Smooth muscle cell (in vitro differentiated cells): ENCODE measurements at regions not wholly inside any gene's neighbourhood (a gene's known extent, or its start where the extent isn't known, plus 50 kb on each side); places are given as distances from the start of the nearest gene placed in this dataset.

Source experiments
- DNase-seq: peaks from one replicate; lab custom pipeline; 2025; ENCODE audit not compliant: unreplicated experiment; lab: John Stamatoyannopoulos, UW
- H2AFZ ChIP-seq: fragments of 200-600 bp; sonication (generic); 2 replicates; pipeline ENCODE4 v1.6.0; 2016; ENCODE audit warnings: antibody characterized with exemption, low read depth, mild to moderate bottlenecking
- H3F3A ChIP-seq: fragments of 200-600 bp; sonication (generic); 2 replicates; pipeline ENCODE4 v1.6.0; 2017; ENCODE audit warnings: antibody characterized with exemption, low read depth
- H3K27ac ChIP-seq: fragments of 200-600 bp; sonication (generic); 2 replicates; pipeline ENCODE4 v1.5.1; 2016; ENCODE audit warnings: low read depth, mild to moderate bottlenecking
- H3K27me3 ChIP-seq: fragments of 200-600 bp; sonication (generic); 2 replicates; pipeline ENCODE4 v1.6.1; 2016; ENCODE audit warnings: low read depth, mild to moderate bottlenecking
- H3K36me3 ChIP-seq: fragments of 200-600 bp; sonication (generic); 2 replicates; pipeline ENCODE4 v1.5.1; 2016; ENCODE audit warnings: low read depth
- H3K4me1 ChIP-seq: fragments of 200-600 bp; sonication (generic); 2 replicates; pipeline ENCODE4 v1.5.1; 2016; ENCODE audit warnings: low read depth
- H3K4me2 ChIP-seq: fragments of 200-600 bp; sonication (generic); 2 replicates; pipeline ENCODE4 v1.6.0; 2016; ENCODE audit warnings: mild to moderate bottlenecking
- H3K4me3 ChIP-seq: fragments of 200-600 bp; sonication (generic); 2 replicates; pipeline ENCODE4 v1.5.1; 2016; ENCODE audit warnings: mild to moderate bottlenecking
- H3K79me2 ChIP-seq: fragments of 200-600 bp; sonication (generic); 2 replicates; pipeline ENCODE4 v1.6.0; 2016; ENCODE audit warnings: low read depth, mild to moderate bottlenecking
- H3K9ac ChIP-seq: fragments of 200-600 bp; sonication (generic); 2 replicates; pipeline ENCODE4 v1.6.0; 2016; ENCODE audit warnings: low read depth
- H3K9me3 ChIP-seq: fragments of 200-600 bp; sonication (generic); replicated peaks from 2 replicates; pipeline ENCODE4 v1.5.1; 2016; ENCODE audit warnings: low read depth
- H4K20me1 ChIP-seq: fragments of 200-600 bp; sonication (generic); 2 replicates; pipeline ENCODE4 v1.6.0; 2016; ENCODE audit warnings: low read depth
- CTCF ChIP-seq: fragments of 200-600 bp; sonication (generic); IDR thresholded peaks from 2 replicates; pipeline ENCODE4 v1.5.1; 2017; ENCODE audit warnings: borderline replicate concordance, mild to moderate bottlenecking, antibody characterized with exemption; ENCODE audit not compliant: insufficient read depth, poor library complexity, severe bottlenecking
- WGBS: methylation state at CpG from one replicate; pipeline ENCODE4 v1.1.7; 2016; ENCODE audit warnings: low lambda C conversion rate; 5-methylcytosine and 5-hydroxymethylcytosine counted together

DNA sequence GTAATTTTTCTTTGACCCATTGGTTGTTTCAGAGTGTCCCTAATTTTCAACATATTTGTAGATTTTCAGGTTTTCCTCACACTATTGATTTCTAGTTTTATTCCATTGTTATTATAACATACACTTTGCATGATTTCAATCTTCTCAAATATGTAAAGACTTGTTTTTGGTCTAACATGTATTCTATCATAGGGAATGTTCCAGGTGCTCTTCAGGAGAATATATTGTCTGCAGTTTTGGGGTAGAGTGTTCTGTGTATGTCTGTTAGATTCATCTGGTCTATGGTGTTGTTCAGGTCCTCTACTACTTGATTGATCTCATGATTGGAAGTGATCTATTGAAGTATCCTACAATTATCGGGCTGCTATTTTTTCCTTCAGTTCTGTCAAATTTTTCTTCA lies 440.9 kb upstream of the MIR17HG start:
- Histone ChIP-seq H4K20me1 (no peaks in the 10 kb centered on the region), H3K36me3 (no peaks in the 10 kb centered on the region), H3K79me2 (no peaks in the 10 kb centered on the region), H3K27me3 (no peaks in the 10 kb centered on the region), H3K4me1 (no peaks in the 10 kb centered on the region), H3K9ac (no peak overlapping the region), H3K4me2 (no peak overlapping the region), H2AFZ (no peak overlapping the region), H3F3A (no peaks in the 10 kb centered on the region), H3K9me3 (no peaks in the 10 kb centered on the region), H3K27ac (no peak overlapping the region), H3K4me3 (no peak overlapping the region)
- no peak for TF ChIP-seq CTCF
- WGBS: 86% methylated on average over 1 of the region's 1 CpG
- no peak for DNase-seq

DNA sequence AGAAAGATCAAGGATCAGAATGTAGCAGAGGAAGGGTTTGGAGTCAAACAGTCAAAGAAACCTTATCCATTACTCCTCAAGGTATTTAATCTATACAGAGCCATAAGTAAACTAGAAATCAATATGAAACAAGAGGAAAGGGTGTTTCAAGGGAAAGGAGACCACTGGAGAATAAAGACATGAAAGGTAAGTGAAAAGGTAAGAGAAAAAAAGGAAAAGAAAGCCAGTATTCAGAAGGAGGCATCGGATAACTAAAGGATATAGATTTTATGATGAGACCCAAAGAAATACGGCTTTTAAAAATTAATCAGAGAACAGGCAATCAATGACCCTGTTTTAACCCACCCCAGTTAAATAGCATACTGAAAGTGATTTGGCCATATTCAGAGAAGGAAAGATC lies 438.7 kb upstream of the MIR17HG start:
- Histone ChIP-seq H2AFZ (no peak overlapping the region), H3K4me3 (no peak overlapping the region), H3K4me2 (no peak overlapping the region), H4K20me1 (no peaks in the 10 kb centered on the region), H3K9me3 (no peaks in the 10 kb centered on the region), H3K9ac (no peak overlapping the region), H3K4me1 (no peaks in the 10 kb centered on the region), H3K79me2 (no peaks in the 10 kb centered on the region), H3K27me3 (no peaks in the 10 kb centered on the region), H3K27ac (no peak overlapping the region), H3F3A (no peaks in the 10 kb centered on the region), H3K36me3 (no peaks in the 10 kb centered on the region)
- TF ChIP-seq CTCF: no peak
- no peak for DNase-seq
- 92% methylated on average over 2 of the region's 2 CpGs for WGBS

DNA sequence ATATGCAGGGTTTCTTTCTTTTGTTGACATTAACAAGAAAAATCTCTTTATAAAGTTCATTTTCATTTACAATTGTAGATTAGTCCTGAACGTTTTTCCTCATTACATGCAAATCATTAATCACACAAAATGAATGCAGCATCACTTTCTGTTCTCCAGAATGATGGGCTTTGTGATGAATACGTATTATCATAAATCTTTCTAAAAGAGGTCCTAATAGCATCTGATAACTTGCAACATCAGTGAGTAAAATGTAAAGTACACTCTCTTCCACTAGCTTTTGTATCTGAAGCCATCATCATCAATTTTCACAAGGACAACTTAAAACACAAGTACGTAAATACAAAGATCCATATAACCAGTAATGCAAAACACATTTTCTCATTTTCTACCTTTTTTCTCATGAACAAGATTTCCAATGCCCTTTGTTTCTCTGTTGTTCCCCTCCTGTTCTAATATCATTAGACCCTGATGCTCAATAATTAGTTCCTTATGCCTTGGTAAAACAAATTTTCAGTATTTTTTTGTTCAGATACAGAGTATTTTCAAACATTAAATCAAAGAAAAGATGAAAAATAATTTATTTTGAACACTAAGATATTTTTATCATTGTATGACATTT lies 437.4 kb upstream of the MIR17HG start:
- no peaks in the 10 kb centered on the region for H3K79me2 ChIP-seq
- no peak overlapping the region for H3K4me2 ChIP-seq
- H3K27me3 ChIP-seq: no peaks in the 10 kb centered on the region
- H3K9me3 ChIP-seq: no peaks in the 10 kb centered on the region
- no peak for TF ChIP-seq CTCF
- H2AFZ ChIP-seq: no peak overlapping the region
- H3K4me3 ChIP-seq: no peak overlapping the region
- no peaks in the 10 kb centered on the region for H3K4me1 ChIP-seq
- no peak overlapping the region for H3K9ac ChIP-seq
- H3K27ac ChIP-seq: no peak overlapping the region
- no peaks in the 10 kb centered on the region for H4K20me1 ChIP-seq
- H3K36me3 ChIP-seq: no peaks in the 10 kb centered on the region
- DNase-seq: no peak
- WGBS: 75% methylated on average over 3 of the region's 3 CpGs
- no peaks in the 10 kb centered on the region for H3F3A ChIP-seq

- H3K4me3 ChIP-seq: no peak overlapping the region
- H3F3A ChIP-seq: no peaks in the 10 kb centered on the region
- no peak overlapping the region for H2AFZ ChIP-seq
- H3K79me2 ChIP-seq: no peaks in the 10 kb centered on the region
- no peaks in the 10 kb centered on the region for H3K27me3 ChIP-seq
- WGBS: 97% methylated on average over 1 of the region's 1 CpG
- H3K27ac ChIP-seq: no peak overlapping the region
- H3K4me2 ChIP-seq: no peak overlapping the region
- no peaks in the 10 kb centered on the region for H3K36me3 ChIP-seq
- H4K20me1 ChIP-seq: no peaks in the 10 kb centered on the region
- TF ChIP-seq CTCF: no peak
- DNase-seq: no peak
- no peaks in the 10 kb centered on the region for H3K9me3 ChIP-seq
- no peak overlapping the region for H3K9ac ChIP-seq
- no peaks in the 10 kb centered on the region for H3K4me1 ChIP-seq
Measured at GRCh38 chr13:90912247-90912646, 435.2 kb upstream of the MIR17HG start.
